ENCODE measurements at regions not wholly inside any gene's neighbourhood (a gene's known extent, or its start where the extent isn't known, plus 50 kb on each side); places are given as distances from the start of the nearest gene placed in this dataset.
"Not testable (repeated sequence)": the region's sequence is repeated elsewhere in the genome, so short reads cannot be mapped to it uniquely, and the experiment has no call there.

- DNase-seq, result no peak
These were observed 324.8 kb upstream of the C1orf174 start for GRCh38 chr1:4224684-4225467.

DNA sequence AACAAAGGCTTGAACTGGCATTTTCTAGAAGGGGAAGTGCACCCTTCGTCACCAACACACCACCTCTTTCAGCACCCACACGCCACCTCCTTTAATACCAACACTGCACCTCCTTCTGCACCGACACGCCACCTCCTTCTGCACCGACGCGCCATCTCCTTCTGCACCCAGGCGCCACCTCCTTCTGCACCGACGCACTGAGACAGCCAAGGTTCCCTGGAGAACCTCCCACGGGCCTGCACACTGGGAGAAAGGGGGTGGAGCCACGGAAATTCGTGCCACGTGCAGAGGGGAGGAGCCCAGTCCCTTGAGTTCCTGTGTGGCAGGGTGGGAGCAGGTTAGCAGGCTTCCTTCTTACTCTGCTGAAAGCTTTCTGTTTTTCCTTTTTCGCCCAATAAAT lies 327.9 kb upstream of the C1orf174 start:
- DNase-seq, result no peak

DNA sequence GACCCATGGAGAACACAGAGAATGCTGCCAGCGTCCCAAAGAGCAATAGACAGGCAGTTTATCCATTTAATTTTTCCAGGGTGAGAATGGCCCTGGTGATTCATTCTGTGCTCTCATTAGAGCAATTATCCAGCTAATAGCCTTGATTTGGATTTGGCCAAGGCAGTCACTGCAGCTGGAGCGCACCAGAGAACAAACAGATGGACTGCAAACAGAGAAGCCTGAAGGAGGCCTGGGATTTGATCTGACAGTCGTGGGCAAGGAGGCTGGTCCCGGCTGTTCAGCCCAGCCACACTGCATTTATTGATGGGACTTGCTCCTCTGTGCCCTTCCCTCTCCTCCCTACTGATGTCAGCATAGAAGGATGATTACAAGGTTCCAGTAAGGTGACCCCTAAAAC lies 353.9 kb upstream of the C1orf174 start:
- DNase-seq, result no peak

DNA sequence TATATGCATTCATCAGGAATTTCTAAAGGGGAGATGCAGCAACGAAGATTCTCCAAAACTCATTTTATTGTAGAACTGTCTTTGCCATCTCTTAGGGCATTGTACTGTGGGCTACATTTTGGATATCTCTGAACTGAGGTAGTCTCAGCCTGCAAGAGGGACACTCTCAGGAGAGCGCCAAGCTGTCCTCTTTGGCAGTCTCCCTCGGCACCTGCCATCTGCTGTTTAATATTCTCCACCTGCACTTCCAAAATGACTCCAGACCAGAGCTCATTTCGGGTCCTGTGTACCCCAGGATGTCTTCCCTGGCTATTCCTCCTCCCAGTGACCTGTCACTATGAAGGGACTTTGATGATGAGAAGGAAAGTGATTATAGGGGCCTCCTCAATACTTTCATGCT lies 356.3 kb upstream of the C1orf174 start:
- no peak for DNase-seq

- not testable (repeated sequence) for DNase-seq
These were observed 358.2 kb upstream of the C1orf174 start for GRCh38 chr1:4258146-4258777.

DNA sequence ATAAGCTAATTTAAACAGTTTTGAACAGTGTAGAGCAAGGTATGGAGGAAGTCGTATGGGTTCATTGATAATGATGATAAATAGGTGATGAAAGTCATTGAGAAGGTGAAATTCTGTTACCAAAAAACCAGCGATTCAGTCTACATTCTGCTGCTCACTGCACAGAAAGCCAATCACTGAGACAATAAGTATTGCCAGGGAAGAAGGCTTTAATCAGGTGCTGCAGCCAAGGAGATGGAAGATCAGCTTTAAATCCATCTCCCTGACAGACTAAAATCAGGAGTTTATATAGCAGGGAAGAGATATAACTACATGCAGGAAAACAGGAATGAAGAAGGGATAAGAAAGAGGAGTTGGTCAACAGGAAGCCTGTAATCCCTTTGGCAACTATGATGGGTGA lies 361.3 kb upstream of the C1orf174 start:
- DNase-seq, result no peak

DNA sequence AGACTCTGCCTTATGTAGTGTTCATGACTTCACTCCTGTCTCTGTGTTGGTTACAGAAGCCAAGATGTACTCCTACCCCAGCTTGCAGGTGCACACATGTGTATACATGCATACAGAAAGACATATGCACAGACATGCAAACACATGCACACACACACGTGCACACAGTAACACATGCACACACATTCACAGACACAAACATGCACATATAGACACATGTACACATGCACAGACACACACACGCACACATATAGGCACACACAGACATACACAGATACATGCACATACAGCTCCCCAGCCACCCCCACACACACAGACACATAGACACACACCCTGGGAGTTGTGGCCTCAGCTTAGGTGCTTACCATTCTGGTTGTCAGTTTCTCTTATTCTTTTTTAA lies 362.6 kb upstream of the C1orf174 start:
- DNase-seq, result no peak

- DNase-seq, result no peak
These were observed 363.6 kb upstream of the C1orf174 start for GRCh38 chr1:4263699-4264098.

- DNase-seq, result no peak
These were observed 365.8 kb upstream of the C1orf174 start for GRCh38 chr1:4265836-4266235.

DNA sequence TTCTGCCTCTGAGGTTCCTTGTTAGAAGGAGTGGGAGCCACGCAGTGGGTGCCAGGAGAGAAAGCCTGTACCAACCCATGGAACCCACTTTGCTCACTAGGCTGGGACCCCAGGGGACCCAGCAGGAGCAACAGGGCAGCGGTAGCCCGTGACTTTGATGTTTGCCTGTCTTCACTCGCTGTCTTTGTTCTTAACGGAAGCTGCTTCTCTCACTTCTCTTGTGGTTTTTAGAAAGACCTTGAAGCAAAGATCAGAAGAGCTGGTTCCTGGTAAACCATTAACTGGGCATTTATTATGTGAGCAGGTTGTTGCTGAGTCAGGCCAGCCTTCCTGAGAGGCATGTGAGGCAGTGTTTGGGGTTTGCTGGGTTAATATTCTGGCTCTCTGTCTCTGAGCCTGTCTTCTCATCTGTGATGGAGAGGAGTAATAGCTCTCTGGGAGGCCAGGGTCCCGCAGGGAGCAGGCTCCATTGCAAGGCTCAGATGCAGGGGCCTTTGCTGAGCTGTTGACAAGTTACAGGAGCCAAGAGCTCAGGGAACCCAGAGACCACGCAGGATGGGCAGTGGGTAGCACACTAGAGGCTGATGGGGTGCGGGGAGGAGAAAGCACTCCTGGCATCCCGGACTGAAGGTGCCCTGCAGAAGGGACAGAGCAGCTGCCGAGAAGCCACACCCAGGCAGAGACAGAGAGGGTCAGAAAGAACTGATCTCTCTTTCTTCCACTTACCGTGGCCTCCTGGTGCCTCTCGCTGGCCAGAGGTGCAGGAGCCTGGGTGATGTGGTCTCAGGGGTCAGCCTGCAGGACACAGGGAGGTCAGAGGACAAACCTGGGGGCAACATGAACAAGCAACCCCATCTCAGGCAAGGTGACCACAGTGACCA lies 367.5 kb upstream of the C1orf174 start:
- no peak for DNase-seq

DNA sequence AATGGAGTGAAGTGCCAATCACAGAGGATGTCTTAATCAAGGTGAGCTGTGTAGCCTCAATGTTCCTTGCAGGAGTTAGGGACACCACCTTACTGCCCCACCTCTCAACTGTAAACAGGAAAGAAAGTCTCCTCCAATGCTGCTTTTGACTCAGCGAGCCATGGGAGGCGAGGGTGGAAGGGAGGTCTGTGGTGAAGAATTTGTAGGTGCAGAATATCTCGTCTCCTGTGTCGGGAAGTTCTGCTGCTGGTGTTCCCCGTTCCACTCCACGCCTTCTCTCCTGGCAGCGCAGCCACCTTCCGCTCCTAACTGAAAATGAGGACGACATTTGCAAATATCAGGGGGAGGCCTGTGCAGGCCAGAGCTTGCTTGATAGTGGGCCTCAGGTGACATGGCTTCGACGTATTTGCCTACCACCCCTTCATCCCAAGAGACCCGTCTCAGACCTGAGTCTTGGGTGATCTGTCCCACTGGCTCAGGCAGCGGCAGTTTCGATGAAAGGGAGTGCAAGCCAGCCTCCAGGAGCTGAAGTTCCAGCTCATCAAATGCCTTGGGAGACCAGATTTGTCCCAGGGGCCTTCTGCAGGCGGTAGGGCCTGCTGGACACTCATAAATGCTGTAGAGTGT lies 368.3 kb upstream of the C1orf174 start:
- no peak for DNase-seq

GRCh38 chr1:4268889-4269284 lies 368.8 kb upstream of the C1orf174 start:
- no peak for DNase-seq

GRCh38 chr1:4269330-4269729 lies 369.3 kb upstream of the C1orf174 start:
- no peak for DNase-seq

GRCh38 chr1:4269952-4270570 lies 370.0 kb upstream of the C1orf174 start:
- no peak for DNase-seq

- DNase-seq, result no peak
These were observed 370.7 kb upstream of the C1orf174 start for GRCh38 chr1:4270651-4271337.

DNA sequence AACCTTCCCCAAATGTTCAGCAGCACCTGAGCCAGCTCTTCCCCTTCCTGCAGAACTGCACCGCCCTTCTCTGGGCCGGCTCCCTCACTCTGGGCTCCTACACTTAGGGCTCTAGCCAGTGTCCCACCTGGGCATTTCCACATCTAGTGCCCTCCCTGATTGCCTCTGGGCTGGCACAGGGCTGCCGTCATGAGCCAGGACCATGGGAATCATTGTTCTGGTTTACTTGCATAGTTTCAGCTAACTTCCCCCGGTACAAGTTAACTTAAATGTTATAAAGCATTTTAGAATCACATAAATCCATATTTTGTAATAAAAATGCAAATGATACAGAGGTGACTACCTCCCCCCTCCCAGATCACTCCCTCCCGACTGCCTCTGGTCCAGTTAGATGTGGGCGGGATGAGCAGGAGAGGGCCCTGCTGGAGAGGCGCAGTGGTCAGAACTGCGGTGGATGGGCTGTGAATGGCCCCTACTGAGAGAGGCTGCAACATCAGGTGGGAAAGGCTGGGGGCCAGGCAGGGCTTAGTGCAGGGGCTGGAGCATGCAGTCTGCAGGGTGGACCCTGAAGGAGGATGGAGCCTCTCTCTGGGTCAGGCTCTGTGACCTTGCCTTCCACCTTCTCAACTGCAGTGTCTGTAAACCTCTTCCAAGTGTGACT lies 371.4 kb upstream of the C1orf174 start:
- DNase-seq, result no peak

DNA sequence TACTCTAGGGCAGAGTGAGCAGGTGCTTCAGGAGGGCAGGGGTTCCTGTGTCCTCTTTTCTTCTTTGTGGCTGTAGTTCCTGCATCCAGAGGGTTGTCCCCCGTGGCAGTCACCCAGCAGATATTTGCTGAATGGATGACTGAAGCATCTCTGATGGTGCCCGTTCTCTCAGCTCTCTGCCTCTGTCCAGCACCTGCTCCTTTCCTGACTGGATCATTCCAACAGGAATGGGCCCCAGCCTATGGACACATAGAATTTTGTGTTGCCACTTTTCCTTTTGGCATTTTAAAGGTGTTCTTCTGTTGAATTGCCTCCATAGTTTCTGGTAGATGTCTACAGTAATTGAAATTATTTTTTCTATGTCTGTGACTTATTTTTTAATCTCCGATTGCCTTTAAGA lies 372.5 kb upstream of the C1orf174 start:
- DNase-seq, result no peak

DNA sequence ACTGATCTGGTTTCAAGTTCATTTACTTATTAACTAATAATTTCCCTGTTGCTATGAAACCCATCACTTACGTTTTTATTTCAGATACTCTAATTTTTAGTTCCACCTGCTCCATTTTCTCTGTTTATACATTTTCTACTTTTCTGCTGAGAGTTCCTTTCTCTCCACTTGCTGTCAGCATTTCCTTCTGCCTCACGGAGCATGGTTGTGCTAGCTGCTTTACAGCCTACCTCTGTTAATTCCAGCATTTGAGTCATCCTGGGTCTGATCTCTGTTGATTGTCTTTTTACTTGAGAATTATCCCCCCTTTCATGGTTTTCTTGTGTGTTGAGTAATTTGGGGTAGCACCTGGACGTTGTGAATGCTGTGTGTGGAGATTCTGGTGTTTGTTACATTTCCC lies 373.2 kb upstream of the C1orf174 start:
- no peak for DNase-seq

DNA sequence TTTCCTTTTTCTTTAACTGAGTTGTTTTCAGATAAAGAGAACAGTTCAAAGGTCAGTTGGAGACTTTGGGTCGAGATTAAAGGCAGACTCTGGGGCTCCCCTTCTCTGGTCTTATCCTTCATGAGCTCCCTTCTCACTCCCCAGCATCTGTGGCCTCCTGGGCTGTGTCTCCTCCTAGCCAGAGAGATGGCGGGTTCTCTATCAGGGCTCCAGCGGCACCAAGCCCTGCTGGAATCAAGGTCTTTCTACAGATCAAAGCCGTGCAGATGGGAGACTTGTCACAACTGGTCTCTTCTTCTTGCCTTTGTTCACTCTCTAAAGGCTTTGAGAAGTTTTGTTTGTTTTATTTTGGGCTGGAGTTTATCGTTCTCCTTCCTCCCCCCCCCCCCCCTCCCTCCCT lies 373.7 kb upstream of the C1orf174 start:
- DNase-seq, result no peak

GRCh38 chr1:4275083-4275482 lies 375.0 kb upstream of the C1orf174 start:
- DNase-seq, result no peak

GRCh38 chr1:4276238-4276637 lies 376.2 kb upstream of the C1orf174 start:
- DNase-seq, result no peak

Measured in suppressor macrophage (primary cell).